ENCODE measurements at regions not wholly inside any gene's neighbourhood (a gene's known extent, or its start where the extent isn't known, plus 50 kb on each side); places are given as distances from the start of the nearest gene placed in this dataset.

DNA sequence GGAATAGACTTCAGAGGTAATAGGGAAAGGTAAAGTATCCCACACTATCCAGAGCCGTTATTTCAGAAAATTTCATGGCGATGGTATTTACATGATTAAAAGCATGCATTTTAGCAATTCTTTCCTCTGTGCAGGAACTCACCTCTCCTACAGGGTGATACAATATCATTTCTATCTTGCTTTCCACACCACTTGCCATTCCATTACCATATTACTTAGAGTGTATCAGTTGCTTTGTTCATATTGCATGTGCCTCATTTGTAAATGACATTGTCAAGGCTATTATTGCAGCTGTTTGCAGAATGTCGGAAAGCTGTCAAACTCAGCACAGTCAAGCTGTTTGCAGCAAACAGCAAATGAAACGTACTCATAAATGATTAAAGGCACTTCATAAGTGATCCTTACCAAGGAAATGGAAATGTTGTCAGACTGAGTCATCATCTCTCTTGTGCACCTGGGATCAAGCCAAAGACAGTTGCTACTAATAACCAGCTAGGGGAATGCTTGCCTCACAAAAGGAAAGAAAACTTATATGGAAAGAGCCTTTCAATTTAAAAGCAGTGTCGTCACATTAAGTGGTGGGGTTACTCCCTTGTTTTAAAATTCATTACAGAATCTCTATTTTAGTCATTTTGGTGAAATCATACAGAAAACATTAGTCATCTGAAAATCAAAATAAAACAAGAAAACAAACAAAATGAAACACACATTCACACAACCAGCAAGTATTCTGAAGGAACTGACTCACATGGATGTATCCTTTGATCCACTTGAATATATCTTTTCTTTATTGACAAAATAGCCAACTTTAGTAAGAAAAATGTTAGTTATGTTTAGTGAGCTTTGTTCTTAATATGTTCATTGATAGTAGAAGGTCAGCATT is 1064.1 kb upstream of the CNTNAP5 start:
- Histone ChIP-seq H3K4me3 (ENCODE audit: low read depth in 1 of 2, low read length in 2 of 2) (no peak overlapping the region), H3K9ac (ENCODE audit: low read depth in 1 of 2, low read length in 2 of 2) (no peak overlapping the region), H3K36me3 (ENCODE audit: control insufficient read depth in 1 of 2, insufficient read depth in 2 of 2, low read length in 2 of 2) (no peaks in the 10 kb centered on the region), H3K27me3 (ENCODE audit: control insufficient read depth in 1 of 2, insufficient read depth in 2 of 2, low read length in 2 of 2) (no peaks in the 10 kb centered on the region), H3K27ac (ENCODE audit: low read depth, low read length) (no peak overlapping the region), H3K9me3 (ENCODE audit: control insufficient read depth in 1 of 2, low read length in 2 of 2) (no peaks in the 10 kb centered on the region), H3K4me1 (ENCODE audit: control insufficient read depth in 1 of 2, insufficient read depth in 2 of 2, low read length in 2 of 2) (no peaks in the 10 kb centered on the region)

- Histone ChIP-seq H3K9ac (ENCODE audit: low read depth in 1 of 2, low read length in 2 of 2) (no peak overlapping the region), H3K4me3 (ENCODE audit: low read depth in 1 of 2, low read length in 2 of 2) (no peak overlapping the region), H3K4me1 (ENCODE audit: control insufficient read depth in 1 of 2, insufficient read depth in 2 of 2, low read length in 2 of 2) (no peaks in the 10 kb centered on the region), H3K27me3 (ENCODE audit: control insufficient read depth in 1 of 2, insufficient read depth in 2 of 2, low read length in 2 of 2) (no peaks in the 10 kb centered on the region), H3K36me3 (ENCODE audit: control insufficient read depth in 1 of 2, insufficient read depth in 2 of 2, low read length in 2 of 2) (no peaks in the 10 kb centered on the region), H3K9me3 (ENCODE audit: control insufficient read depth in 1 of 2, low read length in 2 of 2) (no peaks in the 10 kb centered on the region), H3K27ac (ENCODE audit: low read depth, low read length) (no peak overlapping the region)
Measured at GRCh38 chr2:122966461-122966860, 1058.6 kb upstream of the CNTNAP5 start.

DNA sequence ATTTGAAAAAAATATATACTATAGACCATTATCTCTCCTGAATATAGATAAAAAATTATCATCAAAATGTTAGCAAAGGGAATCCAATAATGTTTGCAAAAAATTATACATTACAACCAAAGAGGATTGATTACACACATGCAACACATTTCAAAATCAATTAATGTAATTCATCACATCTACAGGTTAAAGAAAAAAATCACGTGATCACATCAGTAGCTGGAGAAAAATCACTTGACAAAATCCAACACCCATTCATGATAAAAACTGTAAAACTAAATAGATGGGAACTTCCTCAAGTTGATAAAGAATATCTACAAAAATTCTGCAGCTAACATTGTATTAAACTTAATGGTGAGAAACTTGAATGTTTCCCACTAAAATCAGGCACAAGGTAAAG is 1047.5 kb upstream of the CNTNAP5 start:
- H3K36me3 ChIP-seq (ENCODE audit: control insufficient read depth in 1 of 2, insufficient read depth in 2 of 2, low read length in 2 of 2) = no peaks in the 10 kb centered on the region
- no peak overlapping the region for H3K9ac ChIP-seq (ENCODE audit: low read depth in 1 of 2, low read length in 2 of 2)
- H3K9me3 ChIP-seq (ENCODE audit: control insufficient read depth in 1 of 2, low read length in 2 of 2) = peaks cover 5% of the 10 kb centered on the region in 2 donors
- H3K4me1 ChIP-seq (ENCODE audit: control insufficient read depth in 1 of 2, insufficient read depth in 2 of 2, low read length in 2 of 2) = no peaks in the 10 kb centered on the region
- H3K27me3 ChIP-seq (ENCODE audit: control insufficient read depth in 1 of 2, insufficient read depth in 2 of 2, low read length in 2 of 2) = no peaks in the 10 kb centered on the region
- H3K4me3 ChIP-seq (ENCODE audit: low read depth in 1 of 2, low read length in 2 of 2) = no peak overlapping the region
- H3K27ac ChIP-seq (ENCODE audit: low read depth, low read length) = no peak overlapping the region

DNA sequence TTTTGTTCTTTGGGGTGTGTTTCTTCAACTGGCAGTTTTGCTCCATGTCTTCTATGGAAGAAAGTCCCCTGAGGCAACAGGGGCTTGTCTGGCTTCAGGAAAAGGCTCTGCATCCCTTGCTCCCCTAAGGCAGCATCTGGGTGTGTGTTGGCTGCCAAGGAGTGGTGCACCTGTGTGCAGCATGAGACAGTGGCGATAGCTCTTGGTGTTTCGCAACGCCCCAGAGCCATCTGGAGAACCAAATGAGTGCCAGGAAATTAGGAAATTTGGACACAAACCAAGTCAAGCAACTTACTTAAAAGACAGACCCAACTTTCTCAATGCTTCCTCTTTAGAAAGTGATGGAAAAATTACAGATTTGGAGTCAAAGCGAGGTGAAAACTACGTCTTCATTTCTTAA is 1044.4 kb upstream of the CNTNAP5 start:
- H3K9me3 ChIP-seq (ENCODE audit: control insufficient read depth in 1 of 2, low read length in 2 of 2) = peaks cover 5 to 11% of the 10 kb centered on the region in 2 donors
- no peaks in the 10 kb centered on the region for H3K36me3 ChIP-seq (ENCODE audit: control insufficient read depth in 1 of 2, insufficient read depth in 2 of 2, low read length in 2 of 2)
- no peaks in the 10 kb centered on the region for H3K4me1 ChIP-seq (ENCODE audit: control insufficient read depth in 1 of 2, insufficient read depth in 2 of 2, low read length in 2 of 2)
- no peaks in the 10 kb centered on the region for H3K27me3 ChIP-seq (ENCODE audit: control insufficient read depth in 1 of 2, insufficient read depth in 2 of 2, low read length in 2 of 2)
- H3K27ac ChIP-seq (ENCODE audit: low read depth, low read length) = no peak overlapping the region
- no peak overlapping the region for H3K4me3 ChIP-seq (ENCODE audit: low read depth in 1 of 2, low read length in 2 of 2)
- no peak overlapping the region for H3K9ac ChIP-seq (ENCODE audit: low read depth in 1 of 2, low read length in 2 of 2)

- Histone ChIP-seq H3K9me3 (ENCODE audit: control insufficient read depth in 1 of 2, low read length in 2 of 2) (peaks cover 5 to 11% of the 10 kb centered on the region in 2 donors), H3K27ac (ENCODE audit: low read depth, low read length) (no peak overlapping the region), H3K27me3 (ENCODE audit: control insufficient read depth in 1 of 2, insufficient read depth in 2 of 2, low read length in 2 of 2) (no peaks in the 10 kb centered on the region), H3K4me3 (ENCODE audit: low read depth in 1 of 2, low read length in 2 of 2) (no peak overlapping the region), H3K36me3 (ENCODE audit: control insufficient read depth in 1 of 2, insufficient read depth in 2 of 2, low read length in 2 of 2) (no peaks in the 10 kb centered on the region), H3K4me1 (ENCODE audit: control insufficient read depth in 1 of 2, insufficient read depth in 2 of 2, low read length in 2 of 2) (no peaks in the 10 kb centered on the region), H3K9ac (ENCODE audit: low read depth in 1 of 2, low read length in 2 of 2) (no peak overlapping the region)
Measured at GRCh38 chr2:122982936-122983335, 1042.2 kb upstream of the CNTNAP5 start.

DNA sequence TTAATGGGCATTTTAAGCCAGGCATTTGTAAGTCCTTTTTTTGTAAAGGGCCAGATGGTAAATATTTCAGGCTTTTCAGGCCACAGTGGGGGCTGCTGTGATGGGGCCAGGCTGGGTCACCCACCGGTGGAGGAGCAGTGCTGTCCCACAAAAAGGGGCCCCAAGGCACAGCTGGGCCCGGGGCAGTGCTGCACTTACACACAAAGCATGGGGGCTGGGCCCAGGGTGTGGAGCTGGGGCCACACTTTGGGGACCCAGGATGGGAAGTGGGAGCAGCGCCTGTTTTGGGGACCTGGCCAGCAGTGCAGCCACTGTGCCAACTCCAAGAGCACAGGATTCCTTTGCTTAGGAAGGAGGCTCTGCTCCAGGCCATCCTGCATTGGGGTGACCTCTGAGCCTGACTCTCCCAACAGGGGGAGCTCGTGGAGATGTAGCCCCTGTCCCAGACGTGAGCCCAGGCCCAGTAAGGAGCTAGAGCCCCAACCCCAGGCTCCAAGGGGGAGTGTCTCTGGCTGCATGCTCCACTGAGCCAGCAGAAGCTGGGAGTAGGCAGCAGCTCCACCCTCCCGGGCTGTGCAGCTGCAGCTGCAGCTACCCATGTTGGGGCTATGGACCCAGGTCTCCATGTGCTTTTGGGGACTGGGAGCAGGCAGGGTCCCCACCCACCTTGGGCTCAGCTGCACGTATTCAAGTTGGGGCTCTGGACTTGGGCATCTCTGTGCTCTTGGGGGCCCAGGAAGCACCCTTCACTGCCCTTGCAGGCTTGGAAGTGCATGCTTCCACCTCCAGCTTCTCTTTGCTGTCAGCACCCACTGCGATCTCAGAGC is 1036.5 kb upstream of the CNTNAP5 start:
- Histone ChIP-seq H3K9me3 (ENCODE audit: control insufficient read depth in 1 of 2, low read length in 2 of 2) (peaks cover 10 to 22% of the 10 kb centered on the region in 2 donors), H3K9ac (ENCODE audit: low read depth in 1 of 2, low read length in 2 of 2) (no peak overlapping the region), H3K27ac (ENCODE audit: low read depth, low read length) (no peak overlapping the region), H3K36me3 (ENCODE audit: control insufficient read depth in 1 of 2, insufficient read depth in 2 of 2, low read length in 2 of 2) (no peaks in the 10 kb centered on the region), H3K4me1 (ENCODE audit: control insufficient read depth in 1 of 2, insufficient read depth in 2 of 2, low read length in 2 of 2) (no peaks in the 10 kb centered on the region), H3K4me3 (ENCODE audit: low read depth in 1 of 2, low read length in 2 of 2) (no peak overlapping the region), H3K27me3 (ENCODE audit: control insufficient read depth in 1 of 2, insufficient read depth in 2 of 2, low read length in 2 of 2) (no peaks in the 10 kb centered on the region)

GRCh38 chr2:122993592-122993991 is 1031.5 kb upstream of the CNTNAP5 start:
- no peak overlapping the region for H3K4me3 ChIP-seq (ENCODE audit: low read depth in 1 of 2, low read length in 2 of 2)
- H3K27ac ChIP-seq (ENCODE audit: low read depth, low read length) = no peak overlapping the region
- H3K9me3 ChIP-seq (ENCODE audit: control insufficient read depth in 1 of 2, low read length in 2 of 2) = peaks cover 12 to 15% of the 10 kb centered on the region in 2 donors
- H3K36me3 ChIP-seq (ENCODE audit: control insufficient read depth in 1 of 2, insufficient read depth in 2 of 2, low read length in 2 of 2) = no peaks in the 10 kb centered on the region
- no peak overlapping the region for H3K9ac ChIP-seq (ENCODE audit: low read depth in 1 of 2, low read length in 2 of 2)
- H3K4me1 ChIP-seq (ENCODE audit: control insufficient read depth in 1 of 2, insufficient read depth in 2 of 2, low read length in 2 of 2) = no peaks in the 10 kb centered on the region
- no peaks in the 10 kb centered on the region for H3K27me3 ChIP-seq (ENCODE audit: control insufficient read depth in 1 of 2, insufficient read depth in 2 of 2, low read length in 2 of 2)

- H3K36me3 ChIP-seq (ENCODE audit: control insufficient read depth in 1 of 2, insufficient read depth in 2 of 2, low read length in 2 of 2) = no peaks in the 10 kb centered on the region
- H3K9me3 ChIP-seq (ENCODE audit: control insufficient read depth in 1 of 2, low read length in 2 of 2) = peaks cover 2 to 10% of the 10 kb centered on the region in 2 donors
- no peaks in the 10 kb centered on the region for H3K4me1 ChIP-seq (ENCODE audit: control insufficient read depth in 1 of 2, insufficient read depth in 2 of 2, low read length in 2 of 2)
- no peak overlapping the region for H3K9ac ChIP-seq (ENCODE audit: low read depth in 1 of 2, low read length in 2 of 2)
- no peak overlapping the region for H3K4me3 ChIP-seq (ENCODE audit: low read depth in 1 of 2, low read length in 2 of 2)
- H3K27ac ChIP-seq (ENCODE audit: low read depth, low read length) = no peak overlapping the region
- H3K27me3 ChIP-seq (ENCODE audit: control insufficient read depth in 1 of 2, insufficient read depth in 2 of 2, low read length in 2 of 2) = no peaks in the 10 kb centered on the region
Measured at GRCh38 chr2:122999258-122999657, 1025.8 kb upstream of the CNTNAP5 start.

GRCh38 chr2:122999821-123000220 is 1025.3 kb upstream of the CNTNAP5 start:
- Histone ChIP-seq H3K4me1 (ENCODE audit: control insufficient read depth in 1 of 2, insufficient read depth in 2 of 2, low read length in 2 of 2) (no peaks in the 10 kb centered on the region), H3K9ac (ENCODE audit: low read depth in 1 of 2, low read length in 2 of 2) (no peak overlapping the region), H3K27me3 (ENCODE audit: control insufficient read depth in 1 of 2, insufficient read depth in 2 of 2, low read length in 2 of 2) (no peaks in the 10 kb centered on the region), H3K9me3 (ENCODE audit: control insufficient read depth in 1 of 2, low read length in 2 of 2) (peaks cover 2 to 15% of the 10 kb centered on the region in 2 donors), H3K36me3 (ENCODE audit: control insufficient read depth in 1 of 2, insufficient read depth in 2 of 2, low read length in 2 of 2) (no peaks in the 10 kb centered on the region), H3K27ac (ENCODE audit: low read depth, low read length) (no peak overlapping the region), H3K4me3 (ENCODE audit: low read depth in 1 of 2, low read length in 2 of 2) (no peak overlapping the region)

DNA sequence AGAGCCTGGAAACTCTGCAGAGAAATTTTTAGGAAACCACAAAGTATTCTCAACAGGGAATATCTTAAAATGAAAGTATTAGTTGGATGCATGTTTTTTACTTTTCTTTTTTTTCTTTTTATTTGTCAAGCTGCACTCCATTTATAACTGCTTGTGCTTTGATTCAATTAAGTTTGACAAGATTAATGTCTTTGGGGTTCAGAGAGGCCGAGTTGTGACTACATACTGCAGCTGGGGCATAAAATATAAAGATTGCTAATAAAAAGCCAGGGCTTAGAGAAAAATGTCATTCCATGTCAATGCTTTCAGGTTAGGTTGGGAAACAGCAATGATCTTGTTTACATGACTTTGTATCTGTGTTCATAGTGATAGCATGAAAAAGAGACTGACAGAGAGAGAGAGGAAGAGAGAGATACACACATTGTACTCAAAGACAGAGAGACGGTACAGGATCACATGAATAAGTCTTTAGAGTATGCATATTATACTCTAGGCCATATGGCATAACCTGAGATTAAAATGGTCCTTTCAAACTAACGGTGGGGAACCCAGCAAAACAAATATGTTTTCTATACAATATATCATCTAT is 1022.3 kb upstream of the CNTNAP5 start:
- Histone ChIP-seq H3K4me3 (ENCODE audit: low read depth in 1 of 2, low read length in 2 of 2) (no peak overlapping the region), H3K4me1 (ENCODE audit: control insufficient read depth in 1 of 2, insufficient read depth in 2 of 2, low read length in 2 of 2) (no peaks in the 10 kb centered on the region), H3K27ac (ENCODE audit: low read depth, low read length) (no peak overlapping the region), H3K27me3 (ENCODE audit: control insufficient read depth in 1 of 2, insufficient read depth in 2 of 2, low read length in 2 of 2) (no peaks in the 10 kb centered on the region), H3K36me3 (ENCODE audit: control insufficient read depth in 1 of 2, insufficient read depth in 2 of 2, low read length in 2 of 2) (no peaks in the 10 kb centered on the region), H3K9me3 (ENCODE audit: control insufficient read depth in 1 of 2, low read length in 2 of 2) (peaks cover 12 to 25% of the 10 kb centered on the region in 2 donors), H3K9ac (ENCODE audit: low read depth in 1 of 2, low read length in 2 of 2) (no peak overlapping the region)

All from duodenal mucosa (tissue), 2 donors.